HG02798 (cell line): ENCODE measurements at regions not wholly inside any gene's neighbourhood (a gene's known extent, or its start where the extent isn't known, plus 50 kb on each side); places are given as distances from the start of the nearest gene placed in this dataset.

Source experiments
- ATAC-seq: cut with Tn5 transposase; IDR thresholded peaks from one replicate; pipeline ENCODE4 v1.9.1; 2021; ENCODE audit warnings: mild to moderate bottlenecking; ENCODE audit not compliant: unreplicated experiment, poor library complexity

DNA sequence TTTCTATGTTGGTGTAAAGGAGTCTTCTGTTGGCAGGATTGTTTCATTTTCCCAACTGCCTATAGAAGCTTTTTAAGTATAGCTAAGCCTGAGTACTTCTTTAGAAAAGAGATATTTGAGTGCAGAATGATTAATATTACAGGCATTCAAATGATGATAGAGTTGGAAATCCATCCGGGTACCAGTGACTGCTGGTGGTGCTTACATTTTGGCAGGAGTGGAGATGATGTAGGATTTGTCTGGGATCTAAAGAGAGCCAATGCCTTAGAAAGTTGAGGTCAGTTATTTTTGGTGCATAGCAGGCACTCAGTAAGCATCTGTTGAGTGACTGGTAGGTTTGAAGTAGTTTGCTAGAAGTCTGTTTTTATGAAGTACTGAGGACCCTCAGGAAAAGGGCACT is 433.5 kb downstream of the DMAC1 start:
- ATAC-seq, result no peak

DNA sequence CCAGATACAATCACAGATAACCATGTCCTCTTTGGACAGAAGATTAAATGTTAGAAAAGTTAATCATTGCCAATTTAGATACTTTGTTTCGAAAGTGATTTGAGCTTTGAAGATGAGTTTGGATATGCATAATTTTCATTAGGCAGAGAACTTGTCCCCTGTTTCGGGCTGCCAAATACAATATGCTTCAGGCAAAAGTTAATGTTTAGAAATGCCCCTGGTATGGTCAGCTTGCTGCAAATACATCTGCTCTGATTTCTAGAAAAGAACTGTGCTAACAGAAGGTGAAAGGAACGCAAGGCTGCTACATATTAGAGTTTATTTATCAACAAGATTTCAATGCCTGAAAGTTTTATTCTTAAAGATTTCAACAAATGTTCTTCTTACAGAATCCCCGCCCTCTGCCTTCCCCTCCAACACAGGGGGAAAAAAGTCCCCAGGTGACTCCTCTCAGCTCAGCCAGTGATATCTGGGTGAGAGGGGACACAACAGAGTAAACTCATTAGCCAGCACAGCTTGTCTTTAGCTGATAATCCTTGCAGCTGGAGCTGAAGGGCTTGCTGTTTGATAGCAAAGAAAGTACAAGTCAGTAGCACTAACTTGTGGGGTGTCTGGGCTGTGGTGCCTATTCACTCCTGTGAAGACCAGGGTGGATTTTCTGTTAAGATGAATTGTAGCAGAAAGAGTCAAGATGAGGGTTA is 435.7 kb downstream of the DMAC1 start:
- no peak for ATAC-seq

DNA sequence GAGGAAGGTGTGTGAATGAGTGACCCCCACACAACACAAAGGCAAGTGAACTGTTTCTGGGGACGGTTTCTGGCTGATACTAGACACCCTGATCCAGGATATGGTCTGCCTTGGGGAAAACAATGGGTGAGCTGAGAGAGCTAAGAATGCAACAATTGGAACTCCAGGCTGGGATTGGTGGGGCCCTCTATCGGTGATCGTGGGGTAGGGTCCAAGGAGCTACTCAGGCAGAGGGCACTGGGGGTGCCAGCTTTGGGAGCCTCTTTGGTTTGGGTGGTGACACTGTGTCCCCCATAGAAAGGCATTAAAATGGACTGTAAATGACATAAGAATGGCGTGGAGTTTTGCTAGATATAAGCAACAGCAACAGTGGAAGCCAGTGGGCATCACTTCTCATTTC is 439.1 kb downstream of the DMAC1 start:
- no peak for ATAC-seq

DNA sequence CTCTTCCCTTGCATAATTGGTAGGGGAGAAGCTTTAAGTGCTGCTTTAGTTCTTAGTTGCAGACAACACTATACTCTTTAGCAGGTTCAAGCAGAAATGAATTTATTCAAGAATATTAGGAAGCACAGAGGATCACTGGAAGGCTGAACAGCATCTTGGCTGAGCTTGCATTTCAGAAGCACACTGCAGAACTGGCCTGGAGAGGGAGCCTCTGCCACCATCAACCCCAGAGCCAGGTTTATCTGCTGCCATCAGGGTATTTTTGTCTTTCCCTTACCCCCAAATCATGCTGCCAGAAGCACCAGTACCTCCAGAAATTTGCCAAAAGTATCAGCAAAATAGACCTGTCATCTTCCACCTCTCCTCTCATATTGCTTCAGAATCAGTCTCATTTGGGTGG is 440.7 kb downstream of the DMAC1 start:
- ATAC-seq, result no peak

DNA sequence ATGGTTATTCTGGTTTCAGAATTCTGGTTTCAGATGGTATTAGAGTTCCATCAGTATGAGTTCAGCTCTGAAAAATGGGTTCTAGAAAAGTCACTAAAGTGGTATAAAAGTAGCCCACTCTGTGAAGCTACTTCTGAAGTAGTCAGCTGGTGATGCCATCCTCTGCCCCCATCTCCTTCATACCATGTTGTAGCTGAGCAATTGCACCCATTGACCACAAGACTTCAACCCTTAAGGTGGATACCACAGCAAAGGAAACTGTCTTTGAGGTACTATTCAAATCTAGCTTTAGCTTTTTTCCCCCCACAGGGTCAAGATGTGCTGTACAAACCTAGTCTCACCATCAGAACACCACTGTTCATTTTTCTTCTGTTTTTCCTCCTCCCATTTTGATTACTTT is 444.9 kb downstream of the DMAC1 start:
- no peak for ATAC-seq

DNA sequence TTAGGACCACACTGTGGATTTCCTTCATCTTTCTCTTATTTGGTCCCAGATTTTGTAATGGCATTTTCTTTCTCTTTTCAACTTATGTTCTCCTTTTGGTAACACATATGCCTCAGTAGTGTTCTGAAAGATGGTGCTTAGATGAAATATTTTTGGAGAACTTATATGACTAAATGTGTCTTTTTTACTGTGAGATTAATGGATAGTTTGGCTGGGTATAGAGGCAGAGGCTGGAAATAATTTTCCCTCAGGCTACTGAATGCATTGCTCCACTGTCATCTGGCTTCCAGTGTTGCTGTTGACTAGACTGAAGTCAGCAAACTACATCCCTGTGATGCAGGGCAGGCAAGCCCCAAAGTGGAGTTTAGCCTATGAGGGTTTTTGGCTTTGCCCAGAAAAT is 450.9 kb downstream of the DMAC1 start:
- ATAC-seq, result no peak

DNA sequence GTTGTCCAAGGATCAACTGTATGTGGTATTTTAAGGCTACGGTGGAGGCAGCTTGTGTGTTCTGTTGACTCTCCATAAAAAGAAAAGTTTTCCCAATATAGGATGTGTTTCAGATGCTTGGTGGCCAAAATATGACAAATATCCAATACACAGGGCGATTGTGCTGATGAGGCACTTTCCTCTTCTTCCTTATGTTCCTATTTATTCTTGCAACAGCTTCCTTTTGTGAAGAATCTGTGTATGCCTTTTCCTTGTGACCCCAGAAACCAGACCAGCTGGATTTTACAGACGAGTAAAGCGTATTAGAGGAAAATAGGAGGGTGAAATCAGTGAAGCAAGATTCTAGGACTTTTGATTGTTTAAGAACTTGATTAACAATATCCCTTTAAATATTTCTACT is 452.0 kb downstream of the DMAC1 start:
- no peak for ATAC-seq

DNA sequence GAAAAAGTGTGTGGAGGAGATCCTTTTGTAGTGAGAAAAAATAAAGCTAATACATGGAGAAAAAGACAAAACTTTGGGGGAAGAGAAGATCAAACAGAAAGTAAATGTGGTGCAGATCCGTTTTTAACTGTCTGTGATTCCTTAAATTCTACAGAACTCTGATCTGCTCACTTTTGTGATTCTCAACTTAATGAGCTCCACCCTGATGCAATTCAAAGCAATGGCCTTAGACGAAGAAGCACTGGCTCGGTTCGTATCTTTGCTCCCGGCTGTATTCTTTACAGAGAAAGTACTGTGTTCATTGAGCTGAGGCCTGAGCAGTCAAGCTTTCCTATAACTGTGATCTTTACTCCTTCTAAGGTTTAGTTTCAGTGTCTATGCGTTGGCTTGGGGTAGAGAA is 453.4 kb downstream of the DMAC1 start:
- ATAC-seq, result no peak

DNA sequence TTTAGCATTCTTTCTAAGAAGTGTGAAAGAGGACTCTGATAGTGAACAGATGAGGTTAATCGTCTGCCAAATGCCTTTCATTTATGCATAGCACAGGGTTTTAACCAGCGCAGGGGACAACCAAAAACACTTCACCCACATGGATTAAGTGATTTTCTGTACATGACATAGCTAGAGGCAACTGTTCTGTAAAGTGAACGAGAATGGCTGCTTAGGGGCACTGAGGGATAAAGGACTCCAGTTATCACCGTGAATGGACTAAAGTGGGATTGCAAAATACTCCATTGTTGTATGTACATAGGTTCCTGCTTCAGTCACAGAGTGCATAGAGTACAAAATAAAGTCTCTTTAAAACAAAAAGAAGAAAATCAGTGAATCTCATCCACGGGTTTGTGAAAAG is 456.8 kb downstream of the DMAC1 start:
- no peak for ATAC-seq

DNA sequence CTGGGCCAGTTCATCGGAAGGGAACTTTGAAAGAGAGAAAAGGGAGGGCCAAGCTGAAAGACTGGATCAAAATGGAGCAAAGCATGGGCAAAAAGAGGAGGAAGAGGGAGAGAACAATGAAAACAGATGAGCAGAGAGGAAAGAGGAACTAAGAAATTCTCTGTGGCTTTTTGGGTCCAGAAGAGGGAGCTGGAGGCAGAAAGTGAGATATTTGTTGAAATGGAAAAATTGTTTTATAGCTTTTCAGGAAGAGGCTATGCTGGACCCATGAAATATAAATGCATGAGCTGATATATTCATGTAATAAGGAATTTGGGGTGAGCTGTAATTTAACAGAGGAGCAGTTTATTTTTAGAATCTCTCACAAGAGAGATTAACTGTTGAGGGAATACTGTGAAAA is 457.3 kb downstream of the DMAC1 start:
- ATAC-seq, result peak; percentile 76

DNA sequence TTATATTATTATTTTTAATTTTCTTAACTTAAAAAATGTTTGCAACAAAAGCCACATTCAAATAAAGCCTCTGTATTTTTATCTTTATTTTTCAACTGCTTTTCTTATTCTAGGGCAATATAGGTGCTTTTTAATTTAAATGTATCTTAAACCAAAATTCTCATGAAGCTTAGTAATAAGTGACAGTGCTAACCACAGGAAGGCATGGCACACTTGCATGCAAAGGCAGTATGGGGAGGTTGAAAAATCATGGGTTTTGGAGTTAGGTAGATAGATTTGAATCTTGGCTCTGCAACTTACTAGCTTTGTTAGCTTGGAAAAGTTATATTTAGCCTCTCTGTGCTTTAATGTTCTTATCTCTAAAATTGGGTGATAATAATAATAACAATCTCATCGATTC is 458.0 kb downstream of the DMAC1 start:
- peak; percentile 42 for ATAC-seq

DNA sequence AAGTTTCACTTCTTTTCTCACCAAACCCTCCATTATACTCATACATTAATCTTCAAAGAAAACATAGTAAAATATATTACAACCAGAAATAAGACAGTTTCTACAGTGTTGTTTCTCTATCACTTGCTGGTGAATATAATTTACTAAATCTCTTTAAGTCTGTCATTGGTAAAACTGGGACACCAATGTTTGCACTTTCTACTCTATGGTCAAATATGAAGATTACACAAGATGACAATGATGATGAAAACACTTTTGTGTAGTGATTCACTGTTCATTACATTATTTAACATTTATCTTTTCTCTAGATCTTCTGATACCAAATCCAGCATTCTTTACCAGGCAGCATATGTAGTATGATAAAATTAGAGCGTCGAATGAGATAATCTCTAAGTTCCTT is 459.1 kb downstream of the DMAC1 start:
- ATAC-seq, result no peak

DNA sequence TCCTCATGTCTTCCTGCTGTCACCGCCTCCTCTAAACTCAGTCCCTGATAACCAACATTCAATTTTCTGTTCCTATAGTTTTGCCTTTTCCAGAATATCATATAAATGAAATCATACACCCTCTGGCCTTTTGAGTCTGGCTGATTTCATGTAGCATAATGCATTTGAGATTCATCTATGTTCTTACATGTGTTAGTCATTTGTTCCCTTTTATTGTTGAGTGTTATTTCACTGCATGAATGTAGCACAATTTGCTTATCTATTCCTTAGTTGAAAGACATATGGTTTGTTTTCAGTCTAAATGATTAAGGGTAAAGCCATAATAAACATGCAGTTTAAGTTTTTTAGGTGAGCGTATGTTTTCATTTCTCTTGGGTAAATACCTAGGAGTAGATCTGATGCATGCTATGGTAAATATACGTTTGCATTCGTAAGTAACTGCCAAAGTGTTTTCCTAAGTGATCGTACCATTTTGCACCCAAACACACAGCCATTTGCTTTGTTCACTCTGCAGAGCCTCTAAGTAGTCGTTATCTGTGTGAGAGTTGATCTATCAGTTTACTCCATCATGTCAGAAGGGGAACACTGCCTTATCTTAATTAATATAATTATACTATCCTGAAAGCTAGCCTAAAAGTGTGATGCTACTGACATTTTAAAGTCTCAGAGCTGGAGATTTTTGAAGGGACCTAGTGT is 460.8 kb downstream of the DMAC1 start:
- ATAC-seq, result no peak

DNA sequence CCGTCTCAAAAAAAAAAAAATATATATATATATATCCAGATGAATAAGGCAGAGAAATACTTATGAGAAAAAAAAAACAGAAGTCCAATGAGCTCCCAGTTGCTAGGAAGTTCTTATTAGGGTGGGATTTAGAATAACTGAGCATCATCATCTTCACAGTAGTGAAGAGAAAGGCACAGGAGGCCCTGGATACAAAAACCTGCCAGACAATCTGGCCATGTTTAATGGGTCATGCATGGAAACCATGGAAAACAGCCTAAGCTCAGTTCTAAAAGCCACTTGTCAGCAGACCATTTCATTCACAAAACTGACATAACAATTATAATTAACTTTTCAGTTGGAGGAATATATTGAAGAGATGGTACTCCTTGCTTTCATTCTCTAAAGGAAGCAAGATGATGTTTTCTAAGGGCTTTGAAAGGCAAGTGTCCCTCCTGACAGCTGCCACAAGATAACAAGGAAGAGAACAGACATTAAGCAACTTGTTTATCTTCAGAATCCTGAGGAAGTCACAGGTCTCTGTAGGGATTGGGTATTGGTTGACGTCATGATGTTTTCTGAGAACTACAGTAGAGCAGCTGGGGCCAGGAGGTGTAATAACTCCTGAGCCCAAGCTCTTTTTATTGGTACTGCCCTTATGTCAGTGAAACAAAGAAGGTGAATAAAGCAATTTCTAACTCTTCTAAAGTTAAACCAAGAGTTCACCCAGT is 463.1 kb downstream of the DMAC1 start:
- no peak for ATAC-seq

DNA sequence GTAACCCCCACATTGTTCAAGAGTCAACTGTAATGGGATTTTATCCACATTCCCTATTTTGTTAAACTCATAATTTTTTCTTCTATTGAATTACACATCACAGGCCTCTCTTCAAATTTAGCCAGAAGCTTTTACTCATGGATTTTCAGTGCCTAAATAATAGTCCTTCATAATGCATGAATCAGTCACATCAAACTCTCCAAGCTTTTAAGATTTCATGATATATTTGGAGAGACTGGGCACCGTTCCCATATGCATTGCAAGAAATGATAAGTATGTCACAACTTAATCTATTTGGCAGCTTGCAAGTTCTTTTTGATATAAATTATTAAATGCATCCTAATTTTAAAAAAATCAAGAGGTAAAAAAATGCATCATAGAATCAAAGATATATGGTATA is 465.9 kb downstream of the DMAC1 start:
- no peak for ATAC-seq

DNA sequence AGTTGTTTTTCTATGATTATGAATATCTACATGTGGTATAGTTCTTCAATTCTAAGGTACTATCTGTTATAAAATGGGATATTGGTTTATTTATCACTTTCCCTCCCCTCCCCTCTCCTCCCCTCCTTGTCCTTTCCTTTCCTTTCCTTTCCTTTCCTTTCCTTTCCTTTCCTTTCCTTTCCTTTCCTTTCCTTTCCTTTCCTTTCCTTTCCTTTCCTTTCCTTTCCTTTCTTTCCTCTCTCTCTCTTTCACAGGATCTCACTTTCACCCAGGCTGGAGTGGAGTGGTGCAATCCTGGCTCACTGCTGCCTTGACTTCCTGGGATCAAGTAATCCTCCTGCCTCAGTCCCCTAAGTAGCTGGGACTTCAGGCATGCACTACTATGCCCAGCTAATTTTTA is 466.8 kb downstream of the DMAC1 start:
- no peak for ATAC-seq

DNA sequence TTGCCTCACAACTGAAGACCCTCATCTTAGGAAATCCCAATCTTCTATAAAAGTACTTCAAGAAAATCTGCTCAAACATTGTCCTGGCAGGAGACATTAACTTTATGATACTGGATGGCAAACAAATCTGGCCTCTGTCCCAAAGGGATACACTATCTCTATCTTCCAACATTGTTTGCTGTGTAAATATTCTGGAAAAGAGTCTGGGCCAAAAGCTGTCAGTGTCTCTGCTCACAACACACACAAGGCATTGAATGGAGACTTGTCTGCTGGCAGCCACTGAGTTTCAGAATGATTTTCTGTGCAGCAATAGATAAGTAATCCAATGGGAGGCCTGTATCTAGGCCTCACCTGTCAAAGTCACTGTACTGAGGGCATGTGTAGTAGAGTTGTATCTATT is 471.1 kb downstream of the DMAC1 start:
- ATAC-seq, result no peak

DNA sequence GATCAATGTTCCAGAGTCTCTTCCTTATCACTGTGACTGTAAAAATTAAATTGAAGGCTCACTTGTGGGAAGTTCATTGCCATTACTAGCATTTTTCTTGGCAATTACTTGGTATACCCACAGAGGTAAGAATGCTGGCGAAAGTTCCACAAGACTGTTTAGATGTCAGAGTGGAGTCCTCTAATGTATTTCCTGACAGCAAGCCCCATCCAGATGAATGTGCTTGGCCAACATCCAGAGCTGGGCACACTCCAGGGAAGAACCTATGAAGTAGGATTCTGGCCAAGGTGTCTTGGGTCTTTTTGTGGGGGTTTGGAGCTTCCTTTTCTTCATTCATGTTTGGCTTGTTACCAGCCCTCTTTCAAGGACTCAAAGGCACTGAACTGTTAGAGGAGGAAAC is 473.6 kb downstream of the DMAC1 start:
- ATAC-seq, result no peak

DNA sequence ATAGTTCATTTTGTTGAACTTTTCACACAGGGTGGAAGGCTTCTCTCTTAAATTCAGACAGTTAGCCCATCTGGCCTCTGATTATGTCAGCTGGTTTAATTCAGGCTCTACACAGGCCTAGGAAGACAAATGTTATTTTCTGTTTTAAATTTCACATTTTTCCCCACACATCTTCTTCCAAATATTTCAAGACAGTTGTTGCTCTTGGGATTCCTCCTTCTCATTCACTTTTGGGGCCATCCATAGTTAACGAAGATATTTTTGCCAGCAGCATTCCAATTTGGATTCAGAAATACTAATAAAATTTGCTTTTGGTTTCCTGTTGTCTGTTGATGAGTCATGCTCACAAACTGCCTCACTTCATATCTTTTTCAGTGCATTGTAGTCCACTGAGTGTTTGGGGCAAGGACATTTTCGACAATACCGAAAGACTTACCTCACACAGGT is 475.4 kb downstream of the DMAC1 start:
- no peak for ATAC-seq

DNA sequence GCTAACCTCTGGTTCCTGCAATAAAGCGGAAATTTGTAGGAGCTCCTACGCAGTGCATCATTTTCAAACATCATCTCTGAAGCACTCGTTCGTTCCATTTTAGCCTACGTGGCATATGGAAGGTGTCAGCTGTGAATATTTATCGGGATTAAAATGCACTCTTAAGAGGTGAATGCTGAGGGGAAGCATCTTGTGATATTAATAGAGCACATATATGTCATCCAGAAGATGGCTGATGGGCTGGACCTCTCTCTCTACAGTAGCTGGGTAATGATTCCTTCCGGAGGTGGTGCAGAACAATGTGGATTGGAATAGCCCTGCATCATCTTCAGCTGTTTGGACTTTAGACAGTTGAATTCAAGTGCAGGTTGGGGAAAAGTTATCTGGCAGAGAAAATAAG is 478.7 kb downstream of the DMAC1 start:
- ATAC-seq, result no peak

DNA sequence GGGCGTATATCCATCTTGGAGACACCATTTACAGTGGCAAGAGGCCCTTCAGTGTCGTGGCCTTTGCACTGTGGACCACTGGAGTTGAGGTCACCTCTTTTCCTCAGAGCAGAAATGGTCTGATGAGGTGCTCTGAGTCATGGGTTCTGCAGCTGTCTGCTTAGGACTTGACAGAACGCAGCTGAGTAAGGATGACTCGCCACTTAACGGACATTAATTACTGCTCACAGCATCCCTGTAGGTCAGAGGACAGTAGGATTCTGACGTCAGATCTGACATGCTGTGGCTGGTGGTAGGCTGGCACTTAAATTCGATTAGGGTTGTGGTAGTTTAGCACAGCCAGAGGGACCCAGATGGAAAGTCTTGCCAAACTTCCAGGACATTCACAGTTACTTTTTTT is 479.4 kb downstream of the DMAC1 start:
- no peak for ATAC-seq

DNA sequence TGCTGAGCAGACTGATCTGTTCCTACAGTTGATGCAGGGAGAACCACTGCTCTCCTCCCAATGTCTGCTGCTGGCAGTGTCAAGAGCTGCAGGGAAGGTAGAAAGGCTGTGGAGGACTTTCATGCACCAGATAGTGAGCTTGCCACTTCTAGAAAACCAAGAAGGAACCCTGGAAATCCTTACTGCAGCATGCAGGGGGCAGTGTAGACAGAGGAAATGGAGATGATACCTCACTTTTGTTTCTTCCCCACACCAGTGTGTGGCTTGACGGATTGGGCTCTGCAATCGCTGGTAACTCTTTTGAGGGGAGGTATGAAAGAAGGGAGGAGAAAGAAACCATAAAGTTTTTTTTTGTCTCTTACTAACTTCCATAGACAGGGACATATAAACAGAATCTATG is 480.7 kb downstream of the DMAC1 start:
- no peak for ATAC-seq
